Loucy (cell line): ENCODE measurements at regions not wholly inside any gene's neighbourhood (a gene's known extent, or its start where the extent isn't known, plus 50 kb on each side); places are given as distances from the start of the nearest gene placed in this dataset.

Source experiments
- H2AFZ ChIP-seq: fragments of 200-600 bp; sonication (generic); 2 replicates; pipeline ENCODE4 v1.6.0; 2016; ENCODE audit warnings: antibody characterized with exemption, mild to moderate bottlenecking, low read length, moderate library complexity
- H3F3A ChIP-seq: fragments of 200-600 bp; 2 replicates; pipeline ENCODE4 v1.6.0; 2016; ENCODE audit warnings: antibody characterized with exemption, low read depth, mild to moderate bottlenecking
- H3K27me3 ChIP-seq: fragments of 200-600 bp; sonication (generic); 2 replicates; pipeline ENCODE4 v1.6.1; 2014; ENCODE audit warnings: low read length, mild to moderate bottlenecking; ENCODE audit not compliant: insufficient read depth, poor library complexity, severe bottlenecking
- H3K36me3 ChIP-seq: fragments of 200-600 bp; sonication (generic); 2 replicates; pipeline ENCODE4 v1.6.1; 2016; ENCODE audit warnings: low read length; ENCODE audit not compliant: insufficient read depth
- H3K4me1 ChIP-seq: fragments of 200-600 bp; sonication (generic); 2 replicates; pipeline ENCODE4 v1.5.1; 2014; ENCODE audit warnings: low read length, mild to moderate bottlenecking; ENCODE audit not compliant: insufficient read depth, poor library complexity, severe bottlenecking
- H3K4me2 ChIP-seq: fragments of 200-600 bp; sonication (generic); 2 replicates; pipeline ENCODE4 v1.6.0; 2014; ENCODE audit warnings: antibody characterized with exemption, low read length, low read depth, mild to moderate bottlenecking; ENCODE audit not compliant: poor library complexity, severe bottlenecking
- H3K4me3 ChIP-seq: fragments of 200-600 bp; sonication (generic); 2 replicates; pipeline ENCODE4 v1.5.1; 2014; ENCODE audit warnings: low read length, mild to moderate bottlenecking, mixed read lengths; ENCODE audit not compliant: poor library complexity, severe bottlenecking
- H3K79me2 ChIP-seq: fragments of 200-600 bp; sonication (generic); 2 replicates; pipeline ENCODE4 v1.6.1; 2014; ENCODE audit warnings: low read length; ENCODE audit not compliant: insufficient read depth
- H3K9ac ChIP-seq: fragments of 200-600 bp; sonication (generic); 2 replicates; pipeline ENCODE4 v1.6.0; 2014; ENCODE audit warnings: mild to moderate bottlenecking, low read depth, low read length, moderate library complexity; ENCODE audit not compliant: poor library complexity, severe bottlenecking
- H3K9me2 ChIP-seq: fragments of 200-600 bp; sonication (generic); replicated peaks from 2 replicates; pipeline ENCODE4 v1.6.1; 2016; ENCODE audit warnings: low read depth, low read length, mixed read lengths
- H3K9me3 ChIP-seq: fragments of 200-600 bp; sonication (generic); 2 replicates; pipeline ENCODE4 v1.6.1; 2014; ENCODE audit warnings: mild to moderate bottlenecking, antibody characterized with exemption, low read length, low read depth; ENCODE audit not compliant: insufficient read depth
- H4K20me1 ChIP-seq: fragments of 200-600 bp; sonication (generic); 2 replicates; pipeline ENCODE4 v1.6.0; 2014; ENCODE audit warnings: antibody characterized with exemption, low read length, mild to moderate bottlenecking; ENCODE audit not compliant: insufficient read depth, poor library complexity, severe bottlenecking
- CTCF ChIP-seq: fragments of 200-600 bp; sonication (generic); conservative IDR thresholded peaks from 2 replicates; pipeline ENCODE4 v1.5.1; 2014; ENCODE audit warnings: mild to moderate bottlenecking, antibody characterized with exemption, low read length
- EZH2phosphoT487 ChIP-seq: fragments of 200-600 bp; IDR thresholded peaks from 2 replicates; pipeline ENCODE4 v1.6.1; 2018; ENCODE audit warnings: antibody characterized with exemption, mild to moderate bottlenecking, moderate library complexity, borderline replicate concordance

- no peaks in the 10 kb centered on the region for H3K79me2 ChIP-seq
- H4K20me1 ChIP-seq, result no peaks in the 10 kb centered on the region
- no peak overlapping the region for H3K4me3 ChIP-seq
- H3K9ac ChIP-seq, result no peak overlapping the region
- H3K36me3 ChIP-seq, result no peaks in the 10 kb centered on the region
- H3F3A ChIP-seq, result no peaks in the 10 kb centered on the region
- no peaks in the 10 kb centered on the region for H3K27me3 ChIP-seq
- peaks cover 11% of the 10 kb centered on the region; the same call in 1 of the 2 replicates for H3K9me3 ChIP-seq
- H3K9me2 ChIP-seq, result no peaks in the 10 kb centered on the region
- H2AFZ ChIP-seq, result no peak overlapping the region
- no peaks in the 10 kb centered on the region for H3K4me1 ChIP-seq
- H3K4me2 ChIP-seq, result no peak overlapping the region
- TF ChIP-seq EZH2phosphoT487, result no peak
These were observed 618.9 kb downstream of the NPHP4 start for GRCh38 chr1:5373281-5373680.

GRCh38 chr1:5371270-5371669, 621.0 kb downstream of the NPHP4 start:
- no peaks in the 10 kb centered on the region for H3K27me3 ChIP-seq
- H3K4me3 ChIP-seq, result no peak overlapping the region
- H3K79me2 ChIP-seq, result no peaks in the 10 kb centered on the region
- H3K36me3 ChIP-seq, result no peaks in the 10 kb centered on the region
- peaks cover 11% of the 10 kb centered on the region; the same call in 1 of the 2 replicates for H3K9me3 ChIP-seq
- TF ChIP-seq EZH2phosphoT487 (no peak), CTCF (no peak)
- H3K4me2 ChIP-seq, result no peak overlapping the region
- no peaks in the 10 kb centered on the region for H3K9me2 ChIP-seq
- no peaks in the 10 kb centered on the region for H3K4me1 ChIP-seq
- H3F3A ChIP-seq, result no peaks in the 10 kb centered on the region
- no peak overlapping the region for H2AFZ ChIP-seq
- H3K9ac ChIP-seq, result no peak overlapping the region
- no peaks in the 10 kb centered on the region for H4K20me1 ChIP-seq

GRCh38 chr1:5370311-5370710, 621.9 kb downstream of the NPHP4 start:
- Histone ChIP-seq H3K9me2 (no peaks in the 10 kb centered on the region), H3K4me1 (no peaks in the 10 kb centered on the region), H3K4me2 (no peak overlapping the region), H3F3A (no peaks in the 10 kb centered on the region), H3K9me3 (peaks cover 11% of the 10 kb centered on the region; the same call in 1 of the 2 replicates), H3K79me2 (no peaks in the 10 kb centered on the region), H3K9ac (no peak overlapping the region), H3K4me3 (no peak overlapping the region), H2AFZ (no peak overlapping the region), H3K27me3 (no peaks in the 10 kb centered on the region), H3K36me3 (no peaks in the 10 kb centered on the region), H4K20me1 (no peaks in the 10 kb centered on the region)
- no peak for TF ChIP-seq EZH2phosphoT487
- no peak for TF ChIP-seq CTCF

- H2AFZ ChIP-seq, result no peak overlapping the region
- no peaks in the 10 kb centered on the region for H3K79me2 ChIP-seq
- no peak overlapping the region for H3K9ac ChIP-seq
- H3K4me3 ChIP-seq, result no peak overlapping the region
- TF ChIP-seq CTCF, result no peak
- no peak for TF ChIP-seq EZH2phosphoT487
- no peaks in the 10 kb centered on the region for H3F3A ChIP-seq
- peaks cover 8% of the 10 kb centered on the region; the same call in 1 of the 2 replicates for H3K9me3 ChIP-seq
- H3K4me2 ChIP-seq, result no peak overlapping the region
- no peaks in the 10 kb centered on the region for H3K9me2 ChIP-seq
- H3K27me3 ChIP-seq, result no peaks in the 10 kb centered on the region
- H3K36me3 ChIP-seq, result no peaks in the 10 kb centered on the region
- H3K4me1 ChIP-seq, result no peaks in the 10 kb centered on the region
- H4K20me1 ChIP-seq, result no peaks in the 10 kb centered on the region
These were observed 623.0 kb downstream of the NPHP4 start for GRCh38 chr1:5369223-5369622.
